ENCODE measurements at regions not wholly inside any gene's neighbourhood (a gene's known extent, or its start where the extent isn't known, plus 50 kb on each side); places are given as distances from the start of the nearest gene placed in this dataset.

- Histone ChIP-seq H3K27ac (ENCODE audit: low read depth in 1 of 2, low read length in 2 of 2) (no peak overlapping the region), H3K4me1 (ENCODE audit: control insufficient read depth in 1 of 2, insufficient read depth in 2 of 2, low read length in 2 of 2) (peaks cover 7 to 10% of the 10 kb centered on the region in 2 donors), H3K36me3 (replicated peaks in 1 of 2; ENCODE audit: control insufficient read depth in 1 of 2, insufficient read depth in 2 of 2, low read length in 2 of 2) (no peaks in the 10 kb centered on the region), H3K27me3 (ENCODE audit: control insufficient read depth in 2 of 2, insufficient read depth in 2 of 2, low read length in 2 of 2) (no peaks in the 10 kb centered on the region), H3K79me2 (ENCODE audit: insufficient read depth, low read length) (no peaks in the 10 kb centered on the region), H3K9ac (ENCODE audit: insufficient read depth, low read length, poor library complexity, severe bottlenecking) (no peak overlapping the region), H3K4me2 (replicated peaks; ENCODE audit: extremely low read depth, low read length, poor library complexity, severe bottlenecking) (no peak overlapping the region), H4K20me1 (ENCODE audit: insufficient read depth, low read length) (no peaks in the 10 kb centered on the region), H3K4me3 (replicated peaks in 1 of 3; ENCODE audit: low read depth in 2 of 3, low read length in 3 of 3) (no peak overlapping the region), H2AFZ (ENCODE audit: insufficient read depth, low read depth, low read length, poor library complexity, severe bottlenecking) (no peak overlapping the region), H3K9me3 (replicated peaks in 1 of 2; ENCODE audit: control insufficient read depth in 1 of 2, insufficient read depth in 1 of 2, low read length in 2 of 2) (no peaks in the 10 kb centered on the region)
- Mint-ChIP-seq H3K27ac (no peak overlapping the region), H3K4me3 (no peak overlapping the region), H3K9me3 (peaks cover 0 to 1% (median 0%) of the 10 kb centered on the region in 7 donors), H3K36me3 (no peaks in the 10 kb centered on the region), H3K4me1 (peaks cover 18% of the 10 kb centered on the region), H3K27me3 (ENCODE audit: low read depth in 3 of 3) (peaks cover 0 to 7% (median 1%) of the 10 kb centered on the region in 3 donors)
- intact Hi-C loops (cut with micrococcal nuclease): no loop called here
- DNase-seq: no peak
- WGBS (ENCODE audit: insufficient coverage): no CpG with 5 or more reads among the region's 3 CpGs
- TF ChIP-seq, protein P1, sequence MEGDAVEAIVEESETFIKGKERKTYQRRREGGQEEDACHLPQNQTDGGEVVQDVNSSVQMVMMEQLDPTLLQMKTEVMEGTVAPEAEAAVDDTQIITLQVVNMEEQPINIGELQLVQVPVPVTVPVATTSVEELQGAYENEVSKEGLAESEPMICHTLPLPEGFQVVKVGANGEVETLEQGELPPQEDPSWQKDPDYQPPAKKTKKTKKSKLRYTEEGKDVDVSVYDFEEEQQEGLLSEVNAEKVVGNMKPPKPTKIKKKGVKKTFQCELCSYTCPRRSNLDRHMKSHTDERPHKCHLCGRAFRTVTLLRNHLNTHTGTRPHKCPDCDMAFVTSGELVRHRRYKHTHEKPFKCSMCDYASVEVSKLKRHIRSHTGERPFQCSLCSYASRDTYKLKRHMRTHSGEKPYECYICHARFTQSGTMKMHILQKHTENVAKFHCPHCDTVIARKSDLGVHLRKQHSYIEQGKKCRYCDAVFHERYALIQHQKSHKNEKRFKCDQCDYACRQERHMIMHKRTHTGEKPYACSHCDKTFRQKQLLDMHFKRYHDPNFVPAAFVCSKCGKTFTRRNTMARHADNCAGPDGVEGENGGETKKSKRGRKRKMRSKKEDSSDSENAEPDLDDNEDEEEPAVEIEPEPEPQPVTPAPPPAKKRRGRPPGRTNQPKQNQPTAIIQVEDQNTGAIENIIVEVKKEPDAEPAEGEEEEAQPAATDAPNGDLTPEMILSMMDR (IDR thresholded peaks at IDR 0.05): no peak
Observed at GRCh38 chrX:46375831-46376230, 169.4 kb downstream of the ZNF674 start.

- Mint-ChIP-seq H3K4me1 (peaks cover 9% of the 10 kb centered on the region), H3K27me3 (ENCODE audit: low read depth in 3 of 3) (peaks cover 0 to 3% (median 1%) of the 10 kb centered on the region in 3 donors), H3K4me3 (no peak overlapping the region), H3K27ac (no peak overlapping the region), H3K36me3 (no peaks in the 10 kb centered on the region), H3K9me3 (peaks cover 0 to 1% (median 0%) of the 10 kb centered on the region in 7 donors)
- peak in 1 of 3 donors; percentile 2 for DNase-seq
- no peak overlapping the region for H2AFZ ChIP-seq (ENCODE audit: insufficient read depth, low read depth, low read length, poor library complexity, severe bottlenecking)
- WGBS (ENCODE audit: insufficient coverage): no CpG with 5 or more reads among the region's 1 CpG
- no peak overlapping the region for H3K4me2 ChIP-seq (replicated peaks; ENCODE audit: extremely low read depth, low read length, poor library complexity, severe bottlenecking)
- H3K4me3 ChIP-seq (replicated peaks in 1 of 3; ENCODE audit: low read depth in 2 of 3, low read length in 3 of 3): no peak overlapping the region
- no peaks in the 10 kb centered on the region for H3K9me3 ChIP-seq (replicated peaks in 1 of 2; ENCODE audit: control insufficient read depth in 1 of 2, insufficient read depth in 1 of 2, low read length in 2 of 2)
- H3K4me1 ChIP-seq (ENCODE audit: control insufficient read depth in 1 of 2, insufficient read depth in 2 of 2, low read length in 2 of 2): no peaks in the 10 kb centered on the region
- no peaks in the 10 kb centered on the region for H4K20me1 ChIP-seq (ENCODE audit: insufficient read depth, low read length)
- no peak overlapping the region for H3K27ac ChIP-seq (ENCODE audit: low read depth in 1 of 2, low read length in 2 of 2)
- H3K9ac ChIP-seq (ENCODE audit: insufficient read depth, low read length, poor library complexity, severe bottlenecking): no peak overlapping the region
- no peaks in the 10 kb centered on the region for H3K36me3 ChIP-seq (replicated peaks in 1 of 2; ENCODE audit: control insufficient read depth in 1 of 2, insufficient read depth in 2 of 2, low read length in 2 of 2)
- intact Hi-C loops (cut with micrococcal nuclease): no loop called here
- no peaks in the 10 kb centered on the region for H3K27me3 ChIP-seq (ENCODE audit: control insufficient read depth in 2 of 2, insufficient read depth in 2 of 2, low read length in 2 of 2)
- no peaks in the 10 kb centered on the region for H3K79me2 ChIP-seq (ENCODE audit: insufficient read depth, low read length)
- TF ChIP-seq, protein P1 (IDR thresholded peaks at IDR 0.05): no peak
Observed at GRCh38 chrX:46374371-46374770, 170.8 kb downstream of the ZNF674 start.
